Heart right ventricle (tissue), 16 donors: ENCODE measurements at regions not wholly inside any gene's neighbourhood (a gene's known extent, or its start where the extent isn't known, plus 50 kb on each side); places are given as distances from the start of the nearest gene placed in this dataset.

ENCODE experiments used
- ATAC-seq, 8 donors: fragments of 200-7000 bp; cut with Tn5 transposase; one replicate each; pipeline ENCODE4 v1.9.1; 2020; ENCODE audit warnings: mild to moderate bottlenecking in 8 of 8, moderate library complexity in 8 of 8, moderate number of reproducible peaks in 1 of 8
- DNase-seq, 2 donors: peaks; one replicate each; pipeline ENCODE4 v3.0.0-alpha.2; 2020
- H3K27ac ChIP-seq, 10 donors: fragments of 200-600 bp; sonication (generic) in 2 of 10; one replicate each; pipeline versions ENCODE4 v1.5.0 to v1.8.0; 2020 to 2022; ENCODE audit warnings: mild to moderate bottlenecking in 3 of 10
- H3K27me3 ChIP-seq, 7 donors: fragments of 200-600 bp; one replicate each; pipeline ENCODE4 v1.8.0; 2021 to 2022; ENCODE audit warnings: mild to moderate bottlenecking in 2 of 7
- H3K36me3 ChIP-seq, 9 donors: fragments of 200-600 bp; sonication (generic) in 1 of 9; one replicate each; pipeline versions ENCODE4 v1.5.0 to v1.8.0; 2020 to 2022; ENCODE audit warnings: mild to moderate bottlenecking in 2 of 9
- H3K4me1 ChIP-seq, 9 donors: fragments of 200-600 bp; sonication (generic) in 1 of 9; one replicate each; pipeline versions ENCODE4 v1.5.0 to v1.8.0; 2020 to 2022; ENCODE audit warnings: mild to moderate bottlenecking in 4 of 9
- H3K4me3 ChIP-seq, 10 donors: fragments of 200-600 bp; sonication (generic) in 2 of 10; one replicate each; pipeline versions ENCODE4 v1.5.0 to v1.8.0; 2020 to 2022; ENCODE audit warnings: mild to moderate bottlenecking in 7 of 10, moderate library complexity in 2 of 10
- H3K9me3 ChIP-seq, 11 donors: fragments of 200-600 bp in 10 of 11; sonication (generic) in 2 of 11; one replicate each; pipeline versions ENCODE4 v1.5.0 to v1.8.0; 2013 to 2022; ENCODE audit warnings: mild to moderate bottlenecking in 2 of 11, control low read depth in 1 of 11, moderate library complexity in 1 of 11
- CTCF ChIP-seq, 9 donors: fragments of 200-600 bp; sonication (generic) in 2 of 9; IDR thresholded peaks; one replicate each; pipeline versions ENCODE4 v1.5.0 to v1.8.0; 2021 to 2022; ENCODE audit warnings: antibody characterized with exemption in 9 of 9, mild to moderate bottlenecking in 5 of 9, moderate library complexity in 1 of 9
- WGBS, 2 donors: extraction: QIAGEN DNeasy Blood & Tissue Kit; methylation state at CpG; one replicate each; pipeline ENCODE4 v1.1.7; 2013; ENCODE audit warnings: inconsistent platforms in 1 of 2; 5-methylcytosine and 5-hydroxymethylcytosine counted together
- intact Hi-C, 10 donors: fragments of 100-400 bp; cut with DNase I; formaldehyde crosslinking; loops; one replicate each; pipeline versions ENCODE4 v1.11.1 to v1.14.2; 2022
- donor health status: Arrhythmogenic right ventricular cardiomyopathy.
- donor health status: ischemic (EF 13 %, LVEDD 7.1; RV severe dilation, severe dysfunction).
- donor health status: healthy with polysubstance abuse.
- donor health status: DM: no; HTN: yes; CAD: no.
- donor health status: DM: no; HTN: no; CAD: no.
- donor health status: ischemic (EF 25% LVEDD 6.9; RV normal size, moderate dysfunction).
- donor health status: ischemic (EF 25% LVEDD 5.7; RV mildly dilated, moderate dysfunction).
- donor health status: healthy.
- donor health status: DM: yes; HTN: yes; CAD: no.
- donor health status: Ischemic cardiomyopathy.
- donor health status: ischemic (EF 35%, LVEDD 5.7; RV mildly dilated, moderate dysfunction).
- donor health status: nonischemic (EF 11% LVEDD 7.7; RV severe dilation, severe dysfunction).
- donor health status: DM: yes; HTN: yes; CAD: no.
- donor health status: PGD.
- donor health status: ischemic (EF 29% LVEDD 5.4; RV normal size, mild dysfunction).
- donor health status: nonischemic (EF 23%, LVEDD 6.1; RV moderate dilation, normal function).

GRCh38 chr3:13125092-13126015 is 52.1 kb upstream of the IQSEC1 start:
- WGBS, 2 donors = 87% methylated on average over 13 of the region's 13 CpGs
- H3K27ac ChIP-seq = no peak overlapping the region
- no peaks in the 10 kb centered on the region for H3K9me3 ChIP-seq
- H3K27me3 ChIP-seq = no peaks in the 10 kb centered on the region
- ATAC-seq = no peak
- intact Hi-C loops = no loop called here
- no peak overlapping the region for H3K4me3 ChIP-seq
- DNase-seq = no peak
- no peaks in the 10 kb centered on the region for H3K4me1 ChIP-seq
- no peaks in the 10 kb centered on the region for H3K36me3 ChIP-seq
- TF ChIP-seq CTCF (IDR thresholded peaks at IDR 0.05) = no peak

DNA sequence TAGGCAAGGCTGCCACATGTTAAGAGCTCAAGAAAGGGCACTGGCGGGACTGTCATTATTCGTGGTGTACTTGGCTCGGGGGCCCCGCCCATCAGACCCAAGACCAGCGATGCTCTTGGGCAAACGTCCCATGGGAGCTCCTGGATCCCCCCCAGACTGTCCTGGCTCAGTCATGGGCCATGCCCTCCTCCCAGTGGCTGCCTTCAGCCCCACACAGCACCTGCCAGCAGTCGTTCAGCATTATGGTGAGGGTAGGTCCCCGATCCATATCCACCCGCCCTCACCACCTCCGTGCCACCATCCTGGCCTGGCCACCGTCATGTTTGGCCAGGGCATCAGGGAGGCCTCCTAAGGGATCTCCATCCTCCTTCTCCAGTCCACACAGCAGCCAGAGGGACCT is 51.4 kb upstream of the IQSEC1 start:
- 82% methylated on average over 11 of the region's 11 CpGs for WGBS, 2 donors
- DNase-seq = no peak

GRCh38 chr3:13123765-13124164 is 50.5 kb upstream of the IQSEC1 start:
- H3K27me3 ChIP-seq = no peaks in the 10 kb centered on the region
- H3K4me3 ChIP-seq = no peak overlapping the region
- no peak for TF ChIP-seq CTCF (IDR thresholded peaks at IDR 0.05)
- no peak for DNase-seq
- no peak overlapping the region for H3K27ac ChIP-seq
- no peaks in the 10 kb centered on the region for H3K9me3 ChIP-seq
- H3K36me3 ChIP-seq = no peaks in the 10 kb centered on the region
- intact Hi-C loops = no loop called here
- WGBS, 2 donors = 86 to 90% methylated on average over 11 of the region's 11 CpGs
- no peaks in the 10 kb centered on the region for H3K4me1 ChIP-seq
- no peak for ATAC-seq

More for the DNA sequence above, 51.4 kb upstream of the IQSEC1 start:
- no peak for ATAC-seq
- no peak overlapping the region for H3K27ac ChIP-seq
- intact Hi-C loops = no loop called here
- no peaks in the 10 kb centered on the region for H3K9me3 ChIP-seq
- no peak for TF ChIP-seq CTCF (IDR thresholded peaks at IDR 0.05)
- no peaks in the 10 kb centered on the region for H3K36me3 ChIP-seq
- H3K27me3 ChIP-seq = no peaks in the 10 kb centered on the region
- H3K4me1 ChIP-seq = no peaks in the 10 kb centered on the region
- no peak overlapping the region for H3K4me3 ChIP-seq

GRCh38 chr3:13123013-13123654 is 49.9 kb upstream of the IQSEC1 start:
- H3K9me3 ChIP-seq = no peaks in the 10 kb centered on the region
- intact Hi-C loops = no loop called here
- no peaks in the 10 kb centered on the region for H3K27me3 ChIP-seq
- DNase-seq = no peak
- H3K4me3 ChIP-seq = no peak overlapping the region
- H3K36me3 ChIP-seq = no peaks in the 10 kb centered on the region
- no peak for TF ChIP-seq CTCF (IDR thresholded peaks at IDR 0.05)
- WGBS, 2 donors = 81 to 84% methylated on average over 10 of the region's 10 CpGs
- H3K4me1 ChIP-seq = no peaks in the 10 kb centered on the region
- no peak for ATAC-seq
- no peak overlapping the region for H3K27ac ChIP-seq
